GM12891 (cell line): ENCODE measurements at regions not wholly inside any gene's neighbourhood (a gene's known extent, or its start where the extent isn't known, plus 50 kb on each side); places are given as distances from the start of the nearest gene placed in this dataset.

ENCODE experiments used
- POLR2A ChIP-seq: IDR thresholded peaks from 2 replicates; pipeline ENCODE4 v1.6.1; 2011; ENCODE audit warnings: low read depth, low read length, control low read depth
- POLR2AphosphoS5 ChIP-seq: IDR thresholded peaks from 2 replicates; pipeline ENCODE4 v1.6.1; 2011; ENCODE audit warnings: low read depth, low read length, control low read depth
- TAF1 ChIP-seq: IDR thresholded peaks from 2 replicates; pipeline ENCODE4 v1.6.1; 2011; ENCODE audit warnings: low read depth, low read length, control low read depth

GRCh38 chr14:104510216-104510615 is 69.3 kb upstream of the C14orf180 start:
- TF ChIP-seq POLR2A (no peak), TAF1 (no peak), POLR2AphosphoS5 (no peak)
